Gastroesophageal sphincter (tissue), 3 donors: ENCODE measurements at regions not wholly inside any gene's neighbourhood (a gene's known extent, or its start where the extent isn't known, plus 50 kb on each side); places are given as distances from the start of the nearest gene placed in this dataset.

Source experiments
- CTCF ChIP-seq, 4 experiments: fragments of 200-600 bp in 2 of 4; fragments of 450-650 bp in 2 of 4; sonication (generic) in 1 of 4; IDR thresholded peaks; one replicate each; pipeline ENCODE4 v1.5.1; 2017 to 2019; ENCODE audit warnings: antibody characterized with exemption in 4 of 4, mild to moderate bottlenecking in 2 of 4, moderate library complexity in 2 of 4
- EP300 ChIP-seq: sonication (generic); formaldehyde crosslinking; IDR thresholded peaks from one replicate; pipeline ENCODE4 v1.6.1; 2017; ENCODE audit warnings: antibody characterized with exemption, mild to moderate bottlenecking
- POLR2A ChIP-seq, 2 donors: fragments of 450-650 bp; IDR thresholded peaks; one replicate each; pipeline ENCODE4 v1.6.1; 2017; ENCODE audit warnings: antibody characterized with exemption in 2 of 2, mild to moderate bottlenecking in 2 of 2, moderate library complexity in 1 of 2
- POLR2AphosphoS5 ChIP-seq: sonication (generic); formaldehyde crosslinking; IDR thresholded peaks from one replicate; pipeline ENCODE4 v1.6.1; 2017; ENCODE audit warnings: antibody characterized with exemption

- TF ChIP-seq POLR2A (IDR thresholded peaks at IDR 0.05) (no peak), CTCF (IDR thresholded peaks at IDR 0.05) (no peak), EP300 (no peak), POLR2AphosphoS5 (no peak)
Observed at GRCh38 chr11:123360267-123360936, 69.7 kb upstream of the GRAMD1B start.
